C4-2B (cell line): ENCODE measurements at regions not wholly inside any gene's neighbourhood (a gene's known extent, or its start where the extent isn't known, plus 50 kb on each side); places are given as distances from the start of the nearest gene placed in this dataset.

ENCODE experiments used
- H3K27ac ChIP-seq: fragments of 450-650 bp; 2 replicates; pipeline ENCODE4 v1.5.1; 2017
- CTCF ChIP-seq: fragments of 450-650 bp; conservative IDR thresholded peaks from 2 replicates; pipeline ENCODE4 v1.5.1; 2017; ENCODE audit warnings: mild to moderate bottlenecking
- ZFX ChIP-seq: fragments of 450-650 bp; IDR thresholded peaks from 2 replicates; pipeline ENCODE4 v1.6.1; 2017

DNA sequence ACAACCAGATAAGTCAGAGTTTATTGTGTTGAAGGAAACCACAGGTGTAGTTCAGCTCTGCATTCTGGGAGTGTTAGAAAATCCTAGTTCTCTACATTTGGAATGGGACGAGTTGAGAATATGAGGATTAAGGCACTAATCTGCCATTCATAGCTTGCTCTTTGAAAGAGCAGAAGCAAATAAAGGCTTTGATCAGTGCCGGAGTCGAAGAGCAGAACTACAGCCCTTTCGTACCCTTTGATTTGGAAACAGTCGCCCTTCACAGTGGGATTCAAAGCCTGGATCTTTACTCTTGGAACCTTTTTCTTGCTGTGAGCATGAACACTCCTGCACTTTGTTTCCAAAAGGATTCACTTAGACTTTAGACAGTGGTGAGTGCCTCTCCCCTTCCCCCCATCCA is 523.9 kb upstream of the POU3F2 start:
- TF ChIP-seq CTCF, result no peak
- TF ChIP-seq ZFX, result no peak
- H3K27ac ChIP-seq, result no peak overlapping the region

DNA sequence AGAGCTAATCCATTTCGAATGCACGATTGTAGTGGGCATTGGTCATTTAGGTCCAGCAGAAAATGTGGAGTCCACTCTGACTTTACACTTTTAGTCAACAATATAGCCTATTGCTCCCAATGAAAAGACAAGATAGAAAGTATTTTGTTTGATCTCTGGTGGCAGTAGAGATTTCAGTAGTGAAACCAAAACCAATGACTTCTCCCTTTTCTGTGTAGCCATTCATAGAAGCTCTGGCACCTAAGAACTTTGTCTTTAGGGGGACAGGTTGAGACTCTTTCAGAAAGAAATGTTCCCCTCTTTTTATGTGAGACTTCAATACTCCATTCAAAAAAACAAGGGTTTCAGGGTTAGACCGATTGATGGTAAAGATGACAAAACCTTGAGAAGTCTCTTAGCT is 510.8 kb upstream of the POU3F2 start:
- TF ChIP-seq ZFX (no peak), CTCF (no peak)

GRCh38 chr6:98324446-98324845 is 509.9 kb upstream of the POU3F2 start:
- no peak overlapping the region for H3K27ac ChIP-seq
- TF ChIP-seq ZFX (no peak), CTCF (no peak)

More for the DNA sequence above, 510.8 kb upstream of the POU3F2 start:
- H3K27ac ChIP-seq, result no peak overlapping the region

GRCh38 chr6:98325366-98325765 is 509.0 kb upstream of the POU3F2 start:
- no peak overlapping the region for H3K27ac ChIP-seq
- no peak for TF ChIP-seq ZFX
- TF ChIP-seq CTCF, result no peak

- no peak overlapping the region for H3K27ac ChIP-seq
Measured at GRCh38 chr6:98333273-98333672, 501.1 kb upstream of the POU3F2 start.

GRCh38 chr6:98335594-98335993 is 498.8 kb upstream of the POU3F2 start:
- no peak overlapping the region for H3K27ac ChIP-seq
- TF ChIP-seq CTCF (no peak), ZFX (no peak)

More at GRCh38 chr6:98333273-98333672, 501.1 kb upstream of the POU3F2 start:
- TF ChIP-seq ZFX (no peak), CTCF (no peak)

- TF ChIP-seq ZFX (no peak), CTCF (no peak)
- H3K27ac ChIP-seq, result no peak overlapping the region
Measured at GRCh38 chr6:98339506-98339905, 494.9 kb upstream of the POU3F2 start.
